ENCODE measurements at regions not wholly inside any gene's neighbourhood (a gene's known extent, or its start where the extent isn't known, plus 50 kb on each side); places are given as distances from the start of the nearest gene placed in this dataset.

GRCh38 chr2:192419786-192420185, 225.1 kb upstream of the TMEFF2 start:
- Histone ChIP-seq H3K9me3 (ENCODE audit: low read length) (no peaks in the 10 kb centered on the region), H4K20me1 (ENCODE audit: insufficient read depth, low read length) (no peaks in the 10 kb centered on the region), H3K4me1 (ENCODE audit: insufficient read depth, low read length, poor library complexity, severe bottlenecking) (no peaks in the 10 kb centered on the region), H3K36me3 (ENCODE audit: insufficient read depth, low read length) (no peaks in the 10 kb centered on the region), H3K27ac (ENCODE audit: low read depth, low read length, poor library complexity, severe bottlenecking) (no peak overlapping the region), H3K4me3 (ENCODE audit: low read depth, low read length, poor library complexity, severe bottlenecking) (no peak overlapping the region), H2AFZ (ENCODE audit: low read length) (no peak overlapping the region), H3K9me2 (ENCODE audit: insufficient read depth, low read length) (no peaks in the 10 kb centered on the region), H3K4me2 (ENCODE audit: low read length) (no peak overlapping the region), H3K79me2 (ENCODE audit: insufficient read depth, low read depth, low read length) (no peaks in the 10 kb centered on the region)
- no TSS peak for BruUV-seq (replicated peaks)
- intact Hi-C loops (cut with micrococcal nuclease; ENCODE audit: unreplicated experiment), result no loop called here
- CTCF ChIA-PET (ENCODE audit: unreplicated experiment), result no interaction called here
- no peak for TF ChIP-seq EZH2phosphoT487 (IDR thresholded peaks at IDR 0.05; ENCODE audit: borderline replicate concordance, low read depth, low read length)
- TF ChIP-seq CTCF (conservative IDR thresholded peaks at IDR 0.05; ENCODE audit: low read length), result no peak
- POLR2A ChIA-PET, result interaction anchor here (0.5 kb wide), 1 partner anchor 374 kb away, joined by 4 read pairs; no protein-coding TSS in a partner anchor
- no peak for DNase-seq (ENCODE audit: low spot score)

- no peaks in the 10 kb centered on the region for H4K20me1 ChIP-seq (ENCODE audit: insufficient read depth, low read length)
- no peaks in the 10 kb centered on the region for H3K36me3 ChIP-seq (ENCODE audit: insufficient read depth, low read length)
- TF ChIP-seq EZH2phosphoT487 (IDR thresholded peaks at IDR 0.05; ENCODE audit: borderline replicate concordance, low read depth, low read length), result no peak
- TF ChIP-seq CTCF (conservative IDR thresholded peaks at IDR 0.05; ENCODE audit: low read length), result no peak
- CTCF ChIA-PET (ENCODE audit: unreplicated experiment), result no interaction called here
- no peaks in the 10 kb centered on the region for H3K9me3 ChIP-seq (ENCODE audit: low read length)
- no peaks in the 10 kb centered on the region for H3K4me1 ChIP-seq (ENCODE audit: insufficient read depth, low read length, poor library complexity, severe bottlenecking)
- H3K4me3 ChIP-seq (ENCODE audit: low read depth, low read length, poor library complexity, severe bottlenecking), result no peak overlapping the region
- POLR2A ChIA-PET, result no interaction called here
- H3K79me2 ChIP-seq (ENCODE audit: insufficient read depth, low read depth, low read length), result no peaks in the 10 kb centered on the region
- BruUV-seq (replicated peaks), result no TSS peak
- no peak overlapping the region for H3K4me2 ChIP-seq (ENCODE audit: low read length)
- intact Hi-C loops (cut with micrococcal nuclease; ENCODE audit: unreplicated experiment), result no loop called here
- no peak overlapping the region for H2AFZ ChIP-seq (ENCODE audit: low read length)
- H3K27ac ChIP-seq (ENCODE audit: low read depth, low read length, poor library complexity, severe bottlenecking), result no peak overlapping the region
- H3K9me2 ChIP-seq (ENCODE audit: insufficient read depth, low read length), result no peaks in the 10 kb centered on the region
- DNase-seq (ENCODE audit: low spot score), result no peak
Measured at GRCh38 chr2:192416060-192416459, 221.3 kb upstream of the TMEFF2 start.

- BruUV-seq (replicated peaks), result no TSS peak
- H3K9me3 ChIP-seq (ENCODE audit: low read length), result no peaks in the 10 kb centered on the region
- TF ChIP-seq EZH2phosphoT487 (IDR thresholded peaks at IDR 0.05; ENCODE audit: borderline replicate concordance, low read depth, low read length) (no peak), CTCF (conservative IDR thresholded peaks at IDR 0.05; ENCODE audit: low read length) (no peak)
- H3K4me1 ChIP-seq (ENCODE audit: insufficient read depth, low read length, poor library complexity, severe bottlenecking), result no peaks in the 10 kb centered on the region
- H4K20me1 ChIP-seq (ENCODE audit: insufficient read depth, low read length), result no peaks in the 10 kb centered on the region
- ChIA-PET CTCF (ENCODE audit: unreplicated experiment) (no interaction called here), POLR2A (no interaction called here)
- H3K27ac ChIP-seq (ENCODE audit: low read depth, low read length, poor library complexity, severe bottlenecking), result no peak overlapping the region
- H3K36me3 ChIP-seq (ENCODE audit: insufficient read depth, low read length), result no peaks in the 10 kb centered on the region
- intact Hi-C loops (cut with micrococcal nuclease; ENCODE audit: unreplicated experiment), result no loop called here
- no peaks in the 10 kb centered on the region for H3K9me2 ChIP-seq (ENCODE audit: insufficient read depth, low read length)
- H3K79me2 ChIP-seq (ENCODE audit: insufficient read depth, low read depth, low read length), result no peaks in the 10 kb centered on the region
- H3K4me2 ChIP-seq (ENCODE audit: low read length), result no peak overlapping the region
- DNase-seq (ENCODE audit: low spot score), result no peak
- H3K4me3 ChIP-seq (ENCODE audit: low read depth, low read length, poor library complexity, severe bottlenecking), result no peak overlapping the region
- no peak overlapping the region for H2AFZ ChIP-seq (ENCODE audit: low read length)
Measured at GRCh38 chr2:192414794-192415193, 220.1 kb upstream of the TMEFF2 start.
